Breast epithelium (tissue), 4 donors: ENCODE measurements at regions not wholly inside any gene's neighbourhood (a gene's known extent, or its start where the extent isn't known, plus 50 kb on each side); places are given as distances from the start of the nearest gene placed in this dataset.
"Not testable (repeated sequence)": the region's sequence is repeated elsewhere in the genome, so short reads cannot be mapped to it uniquely, and the experiment has no call there.

Experiments used
- DNase-seq, 2 donors: peaks; one replicate each; pipeline ENCODE4 v3.0.0-alpha.2; 2019; ENCODE audit warnings: low spot score in 2 of 2
- H3K27ac ChIP-seq, 2 donors: fragments of 200-600 bp; sonication (generic) in 1 of 2; one replicate each; pipeline ENCODE4 v1.5.1; 2016 to 2019; ENCODE audit warnings: mild to moderate bottlenecking in 1 of 2
- H3K27me3 ChIP-seq, 2 donors: fragments of 200-600 bp; sonication (generic) in 1 of 2; one replicate each; pipeline versions ENCODE4 v1.5.1 to v1.6.0; 2017 to 2019; ENCODE audit warnings: control low read depth in 1 of 2, mild to moderate bottlenecking in 1 of 2
- H3K36me3 ChIP-seq: fragments of 200-600 bp; one replicate; pipeline ENCODE4 v1.5.1; 2019
- H3K4me1 ChIP-seq, 2 donors: fragments of 200-600 bp; sonication (generic); one replicate each; pipeline ENCODE4 v1.5.1; 2016 to 2019; ENCODE audit warnings: control low read depth in 1 of 2
- H3K4me3 ChIP-seq, 3 donors: fragments of 200-600 bp; sonication (generic); 1 replicate in 2 of 3; 2 replicates in 1 of 3; pipeline ENCODE4 v1.5.1; 2016 to 2019; ENCODE audit warnings: mild to moderate bottlenecking in 3 of 3, moderate library complexity in 2 of 3
- H3K9me3 ChIP-seq, 2 donors: fragments of 200-600 bp; sonication (generic) in 1 of 2; one replicate each; pipeline ENCODE4 v1.5.1; 2016 to 2019; ENCODE audit warnings: control low read depth in 1 of 2
- CTCF ChIP-seq, 3 donors: fragments of 450-650 bp; IDR thresholded peaks; one replicate each; pipeline ENCODE4 v1.5.1; 2016 to 2017; ENCODE audit warnings: antibody characterized with exemption in 3 of 3, mild to moderate bottlenecking in 3 of 3, moderate library complexity in 3 of 3
- POLR2A ChIP-seq: fragments of 450-650 bp; IDR thresholded peaks from one replicate; pipeline ENCODE4 v1.6.1; 2016; ENCODE audit warnings: antibody characterized with exemption, mild to moderate bottlenecking, moderate library complexity
- POLR2AphosphoS5 ChIP-seq, 3 donors: sonication (generic); formaldehyde crosslinking; IDR thresholded peaks; one replicate each; pipeline ENCODE4 v1.6.1; 2017; ENCODE audit warnings: antibody characterized with exemption in 3 of 3
- intact Hi-C: fragments of 100-400 bp; cut with DNase I; formaldehyde crosslinking; loops from one replicate; pipeline ENCODE4 v1.15.1; 2023; ENCODE audit warnings: low total_unique reads

- no peak overlapping the region for H3K27ac ChIP-seq
- DNase-seq, result no peak
- H3K4me3 ChIP-seq, result no peak overlapping the region
- intact Hi-C loops, result no loop called here
- no peaks in the 10 kb centered on the region for H3K9me3 ChIP-seq
- TF ChIP-seq CTCF (IDR thresholded peaks at IDR 0.05), result no peak
- TF ChIP-seq POLR2A, result no peak
- no peak for TF ChIP-seq POLR2AphosphoS5 (IDR thresholded peaks at IDR 0.05)
- no peaks in the 10 kb centered on the region for H3K36me3 ChIP-seq
- H3K4me1 ChIP-seq, result no peaks in the 10 kb centered on the region
- no peaks in the 10 kb centered on the region for H3K27me3 ChIP-seq
Measured at GRCh38 chr4:82126512-82127040, 247.2 kb downstream of the HNRNPD start.

- intact Hi-C loops, result no loop called here
- H3K27me3 ChIP-seq, result no peaks in the 10 kb centered on the region
- TF ChIP-seq CTCF (IDR thresholded peaks at IDR 0.05), result no peak
- TF ChIP-seq POLR2A, result no peak
- TF ChIP-seq POLR2AphosphoS5 (IDR thresholded peaks at IDR 0.05), result no peak
Measured at GRCh38 chr4:82125787-82126297, 247.9 kb downstream of the HNRNPD start.

GRCh38 chr4:82124932-82125786 is 248.6 kb downstream of the HNRNPD start:
- no peak for TF ChIP-seq CTCF (IDR thresholded peaks at IDR 0.05)
- TF ChIP-seq POLR2AphosphoS5 (IDR thresholded peaks at IDR 0.05), result no peak
- TF ChIP-seq POLR2A, result no peak
- no peaks in the 10 kb centered on the region for H3K27me3 ChIP-seq
- no peak overlapping the region for H3K4me3 ChIP-seq
- intact Hi-C loops, result no loop called here
- no peaks in the 10 kb centered on the region for H3K36me3 ChIP-seq
- no peak overlapping the region for H3K27ac ChIP-seq
- DNase-seq, result no peak
- no peaks in the 10 kb centered on the region for H3K4me1 ChIP-seq
- H3K9me3 ChIP-seq, result no peaks in the 10 kb centered on the region

More at GRCh38 chr4:82125787-82126297, 247.9 kb downstream of the HNRNPD start:
- Histone ChIP-seq H3K4me3 (no peak overlapping the region), H3K36me3 (no peaks in the 10 kb centered on the region), H3K9me3 (no peaks in the 10 kb centered on the region), H3K27ac (no peak overlapping the region), H3K4me1 (no peaks in the 10 kb centered on the region)
- DNase-seq, result no peak

GRCh38 chr4:82124365-82124764 is 249.4 kb downstream of the HNRNPD start:
- H3K27me3 ChIP-seq, result no peaks in the 10 kb centered on the region
- no peak for TF ChIP-seq CTCF (IDR thresholded peaks at IDR 0.05)
- TF ChIP-seq POLR2A, result no peak
- no peak for TF ChIP-seq POLR2AphosphoS5 (IDR thresholded peaks at IDR 0.05)
- no peaks in the 10 kb centered on the region for H3K36me3 ChIP-seq
- no peak overlapping the region for H3K27ac ChIP-seq
- H3K4me1 ChIP-seq, result no peaks in the 10 kb centered on the region
- intact Hi-C loops, result no loop called here
- H3K4me3 ChIP-seq, result no peak overlapping the region
- no peak for DNase-seq
- H3K9me3 ChIP-seq, result no peaks in the 10 kb centered on the region

GRCh38 chr4:82123934-82124333 is 249.9 kb downstream of the HNRNPD start:
- no peaks in the 10 kb centered on the region for H3K4me1 ChIP-seq
- no peak for TF ChIP-seq POLR2AphosphoS5 (IDR thresholded peaks at IDR 0.05)
- TF ChIP-seq POLR2A, result no peak
- no peak for TF ChIP-seq CTCF (IDR thresholded peaks at IDR 0.05)
- H3K27me3 ChIP-seq, result no peaks in the 10 kb centered on the region
- DNase-seq, result no peak
- no peak overlapping the region for H3K27ac ChIP-seq
- intact Hi-C loops, result no loop called here
- H3K36me3 ChIP-seq, result no peaks in the 10 kb centered on the region
- no peaks in the 10 kb centered on the region for H3K9me3 ChIP-seq
- H3K4me3 ChIP-seq, result no peak overlapping the region

GRCh38 chr4:82115183-82115582 is 258.6 kb downstream of the HNRNPD start:
- DNase-seq, H3K36me3 ChIP-seq, H3K4me1 ChIP-seq, H3K27ac ChIP-seq, H3K27me3 ChIP-seq, intact Hi-C loops, H3K9me3 ChIP-seq, H3K4me3 ChIP-seq: not testable (repeated sequence)
